ENCODE measurements at regions not wholly inside any gene's neighbourhood (a gene's known extent, or its start where the extent isn't known, plus 50 kb on each side); places are given as distances from the start of the nearest gene placed in this dataset.

DNA sequence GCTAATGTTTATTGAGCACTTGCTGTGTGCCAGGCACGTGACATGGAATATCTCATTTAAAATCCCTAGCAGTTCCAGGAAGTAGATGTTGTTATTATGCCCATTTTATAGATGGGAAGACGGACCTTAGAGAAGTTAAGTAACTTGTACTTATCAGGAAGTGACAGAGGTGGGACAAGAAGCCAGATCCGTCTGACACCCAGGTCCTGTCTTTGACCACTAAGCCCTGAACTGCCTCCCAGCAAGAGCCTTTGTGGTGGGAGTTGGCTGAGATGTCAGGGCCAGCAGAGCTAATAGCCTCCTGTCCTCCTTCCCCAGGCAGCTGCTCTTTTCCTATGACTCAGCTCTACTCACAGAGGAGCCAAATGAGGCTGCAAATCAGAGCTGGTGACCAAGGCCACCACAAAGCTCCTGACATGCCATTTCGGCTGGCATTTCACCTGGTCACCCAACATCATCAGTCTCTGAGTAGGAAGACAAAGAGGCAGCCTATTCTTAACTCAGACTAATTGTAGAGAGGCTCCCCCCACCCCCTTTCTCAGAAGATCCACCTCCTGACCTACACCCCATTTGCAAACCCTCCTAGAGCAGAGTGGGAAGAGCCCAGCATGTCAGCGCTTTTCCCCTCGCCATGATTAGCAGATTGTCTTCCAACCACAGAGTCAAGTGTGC lies 175.1 kb upstream of the KIT start:
- H3K27ac ChIP-seq (ENCODE audit: low read length): no peak overlapping the region
- H2AFZ ChIP-seq (ENCODE audit: low read depth, low read length): no peak overlapping the region
- ATAC-seq (ENCODE audit: insufficient read depth, low read depth) (no peak), DNase-seq (no peak)
- no peak overlapping the region for H3K4me3 ChIP-seq (ENCODE audit: low read depth in 1 of 2, low read length in 2 of 2)
- no peaks in the 10 kb centered on the region for H3K27me3 ChIP-seq (ENCODE audit: insufficient read depth, low read length, poor library complexity)
- TF ChIP-seq, protein P1, sequence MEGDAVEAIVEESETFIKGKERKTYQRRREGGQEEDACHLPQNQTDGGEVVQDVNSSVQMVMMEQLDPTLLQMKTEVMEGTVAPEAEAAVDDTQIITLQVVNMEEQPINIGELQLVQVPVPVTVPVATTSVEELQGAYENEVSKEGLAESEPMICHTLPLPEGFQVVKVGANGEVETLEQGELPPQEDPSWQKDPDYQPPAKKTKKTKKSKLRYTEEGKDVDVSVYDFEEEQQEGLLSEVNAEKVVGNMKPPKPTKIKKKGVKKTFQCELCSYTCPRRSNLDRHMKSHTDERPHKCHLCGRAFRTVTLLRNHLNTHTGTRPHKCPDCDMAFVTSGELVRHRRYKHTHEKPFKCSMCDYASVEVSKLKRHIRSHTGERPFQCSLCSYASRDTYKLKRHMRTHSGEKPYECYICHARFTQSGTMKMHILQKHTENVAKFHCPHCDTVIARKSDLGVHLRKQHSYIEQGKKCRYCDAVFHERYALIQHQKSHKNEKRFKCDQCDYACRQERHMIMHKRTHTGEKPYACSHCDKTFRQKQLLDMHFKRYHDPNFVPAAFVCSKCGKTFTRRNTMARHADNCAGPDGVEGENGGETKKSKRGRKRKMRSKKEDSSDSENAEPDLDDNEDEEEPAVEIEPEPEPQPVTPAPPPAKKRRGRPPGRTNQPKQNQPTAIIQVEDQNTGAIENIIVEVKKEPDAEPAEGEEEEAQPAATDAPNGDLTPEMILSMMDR (IDR thresholded peaks at IDR 0.05; ENCODE audit: borderline replicate concordance, extremely low read depth, low read length, poor library complexity, severe bottlenecking): no peak
- TF ChIP-seq EZH2 (IDR thresholded peaks at IDR 0.05; ENCODE audit: borderline replicate concordance, low read depth, low read length, severe bottlenecking): no peak
- H3K36me3 ChIP-seq (ENCODE audit: insufficient read depth, low read length): no peaks in the 10 kb centered on the region
- no peak overlapping the region for H3K4me2 ChIP-seq (ENCODE audit: insufficient read depth, low read length)
- H4K20me1 ChIP-seq (ENCODE audit: insufficient read depth, low read length): no peaks in the 10 kb centered on the region
- H3K9ac ChIP-seq (ENCODE audit: low read depth, low read length): no peak overlapping the region
- H3K4me1 ChIP-seq (ENCODE audit: insufficient read depth, low read length): no peaks in the 10 kb centered on the region
- no peaks in the 10 kb centered on the region for H3K9me3 ChIP-seq (ENCODE audit: insufficient read depth, low read length, severe bottlenecking)
- H3K79me2 ChIP-seq (ENCODE audit: insufficient read depth, low read length): no peaks in the 10 kb centered on the region

DNA sequence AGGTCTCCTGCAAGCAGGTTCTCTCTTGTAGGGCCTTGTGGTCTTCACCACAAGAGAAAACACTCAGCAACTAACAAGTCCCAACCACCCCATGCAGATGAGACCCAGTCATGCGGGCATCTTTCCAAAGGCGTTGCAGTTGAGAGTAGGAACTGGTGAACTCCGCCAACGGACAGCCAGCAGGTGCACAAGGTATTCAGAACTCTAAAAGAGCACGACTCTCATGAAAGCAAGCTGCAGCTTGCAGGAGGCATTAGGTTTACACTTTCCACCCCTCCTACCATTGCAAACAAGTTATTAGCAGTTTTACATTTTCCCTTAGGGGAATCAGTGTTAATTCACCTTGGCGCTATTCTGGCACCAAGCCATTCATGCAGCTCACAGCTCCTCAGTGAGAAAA lies 173.4 kb upstream of the KIT start:
- no peaks in the 10 kb centered on the region for H4K20me1 ChIP-seq (ENCODE audit: insufficient read depth, low read length)
- no peak overlapping the region for H3K27ac ChIP-seq (ENCODE audit: low read length)
- no peak overlapping the region for H2AFZ ChIP-seq (ENCODE audit: low read depth, low read length)
- no peaks in the 10 kb centered on the region for H3K36me3 ChIP-seq (ENCODE audit: insufficient read depth, low read length)
- no peak for TF ChIP-seq EZH2 (IDR thresholded peaks at IDR 0.05; ENCODE audit: borderline replicate concordance, low read depth, low read length, severe bottlenecking)
- TF ChIP-seq, protein P1 (IDR thresholded peaks at IDR 0.05; ENCODE audit: borderline replicate concordance, extremely low read depth, low read length, poor library complexity, severe bottlenecking): no peak
- no peaks in the 10 kb centered on the region for H3K4me1 ChIP-seq (ENCODE audit: insufficient read depth, low read length)
- H3K79me2 ChIP-seq (ENCODE audit: insufficient read depth, low read length): no peaks in the 10 kb centered on the region
- no peaks in the 10 kb centered on the region for H3K27me3 ChIP-seq (ENCODE audit: insufficient read depth, low read length, poor library complexity)
- H3K9ac ChIP-seq (ENCODE audit: low read depth, low read length): no peak overlapping the region
- H3K4me3 ChIP-seq (ENCODE audit: low read depth in 1 of 2, low read length in 2 of 2): no peak overlapping the region
- H3K4me2 ChIP-seq (ENCODE audit: insufficient read depth, low read length): no peak overlapping the region
- ATAC-seq (ENCODE audit: insufficient read depth, low read depth): no peak
- no peak for DNase-seq
- no peaks in the 10 kb centered on the region for H3K9me3 ChIP-seq (ENCODE audit: insufficient read depth, low read length, severe bottlenecking)

DNA sequence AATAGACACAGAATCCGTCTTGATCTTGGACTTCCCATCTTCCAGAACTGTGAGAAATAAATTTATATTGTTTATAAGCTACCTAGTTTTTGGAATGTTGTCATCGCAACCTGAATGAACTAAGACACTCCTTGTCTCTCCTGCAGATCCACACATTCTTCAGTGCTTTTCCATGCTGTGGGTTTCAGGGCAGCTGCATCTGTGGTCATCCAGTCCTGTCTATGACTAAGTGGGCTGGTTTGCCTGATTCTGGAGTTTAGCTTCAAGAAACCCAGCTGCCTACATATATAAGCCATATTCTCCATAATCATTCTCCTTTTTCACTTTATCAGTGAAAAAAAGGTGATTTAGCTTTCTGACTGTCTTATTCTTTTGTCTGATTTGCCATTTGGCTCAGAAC lies 170.3 kb upstream of the KIT start:
- H3K4me3 ChIP-seq (ENCODE audit: low read depth in 1 of 2, low read length in 2 of 2): no peak overlapping the region
- ATAC-seq (ENCODE audit: insufficient read depth, low read depth): no peak
- no peak overlapping the region for H3K4me2 ChIP-seq (ENCODE audit: insufficient read depth, low read length)
- DNase-seq: no peak
- no peak overlapping the region for H3K27ac ChIP-seq (ENCODE audit: low read length)
- no peaks in the 10 kb centered on the region for H3K9me3 ChIP-seq (ENCODE audit: insufficient read depth, low read length, severe bottlenecking)
- no peak overlapping the region for H3K9ac ChIP-seq (ENCODE audit: low read depth, low read length)
- no peaks in the 10 kb centered on the region for H3K79me2 ChIP-seq (ENCODE audit: insufficient read depth, low read length)
- no peaks in the 10 kb centered on the region for H3K4me1 ChIP-seq (ENCODE audit: insufficient read depth, low read length)
- H2AFZ ChIP-seq (ENCODE audit: low read depth, low read length): no peak overlapping the region
- no peaks in the 10 kb centered on the region for H4K20me1 ChIP-seq (ENCODE audit: insufficient read depth, low read length)
- H3K36me3 ChIP-seq (ENCODE audit: insufficient read depth, low read length): no peaks in the 10 kb centered on the region
- no peaks in the 10 kb centered on the region for H3K27me3 ChIP-seq (ENCODE audit: insufficient read depth, low read length, poor library complexity)
- no peak for TF ChIP-seq EZH2 (IDR thresholded peaks at IDR 0.05; ENCODE audit: borderline replicate concordance, low read depth, low read length, severe bottlenecking)
- TF ChIP-seq, protein P1 (IDR thresholded peaks at IDR 0.05; ENCODE audit: borderline replicate concordance, extremely low read depth, low read length, poor library complexity, severe bottlenecking): no peak
